ENCODE measurements at regions not wholly inside any gene's neighbourhood (a gene's known extent, or its start where the extent isn't known, plus 50 kb on each side); places are given as distances from the start of the nearest gene placed in this dataset.

- TF ChIP-seq CTCF (IDR thresholded peaks at IDR 0.05) (no peak), POLR2A (IDR thresholded peaks at IDR 0.05) (no peak), POLR2AphosphoS5 (IDR thresholded peaks at IDR 0.05) (no peak), EP300 (IDR thresholded peaks at IDR 0.05) (no peak)
These were observed 2069.6 kb upstream of the CELF4 start for GRCh38 chr18:39635192-39635591.

Data from sigmoid colon (tissue), 4 donors.